Fibroblast of lung (primary cell): ENCODE measurements at regions not wholly inside any gene's neighbourhood (a gene's known extent, or its start where the extent isn't known, plus 50 kb on each side); places are given as distances from the start of the nearest gene placed in this dataset.

Experiments
- DNase-seq, 2 donors: peaks; one replicate each; pipeline versions ENCODE4 v3.0.0 to v3.0.0-alpha.2; 2010; ENCODE audit warnings: low read depth in 2 of 2
- H2AFZ ChIP-seq: 2 replicates; pipeline ENCODE4 v1.5.1; 2012; ENCODE audit warnings: low read length, control low read depth, inconsistent platforms
- H3K27ac ChIP-seq: 2 replicates; pipeline ENCODE4 v1.5.1; 2011; ENCODE audit warnings: low read length, control low read depth; ENCODE audit not compliant: insufficient read depth
- H3K27me3 ChIP-seq: 2 replicates; pipeline ENCODE4 v1.5.1; 2011; ENCODE audit warnings: mild to moderate bottlenecking, low read length; ENCODE audit not compliant: control insufficient read depth, insufficient read depth
- H3K36me3 ChIP-seq: 2 replicates; pipeline ENCODE4 v1.5.1; 2011; ENCODE audit warnings: low read length; ENCODE audit not compliant: control insufficient read depth, insufficient read depth
- H3K4me1 ChIP-seq: 2 replicates; pipeline ENCODE4 v1.5.1; 2011; ENCODE audit warnings: low read length; ENCODE audit not compliant: control insufficient read depth, insufficient read depth; ENCODE audit errors: extremely low read depth
- H3K4me2 ChIP-seq: 2 replicates; pipeline ENCODE4 v1.5.1; 2011; ENCODE audit warnings: low read length, control low read depth; ENCODE audit not compliant: insufficient read depth; ENCODE audit errors: extremely low read depth
- H3K4me3 ChIP-seq, 4 experiments: fragments of 200-600 bp in 1 of 4; sonication (generic) in 1 of 4; replicated peaks in 1 of 4; 2 replicates each; pipeline ENCODE4 v1.5.1; 2011 to 2016; ENCODE audit warnings: low read length in 4 of 4, low read depth in 3 of 4, mild to moderate bottlenecking in 3 of 4, control low read depth in 2 of 4, inconsistent platforms in 1 of 4, mixed read lengths in 1 of 4; ENCODE audit not compliant: insufficient read depth in 1 of 4; ENCODE audit errors: control extremely low read depth in 1 of 4
- H3K79me2 ChIP-seq: 2 replicates; pipeline ENCODE4 v1.5.1; 2012; ENCODE audit warnings: mild to moderate bottlenecking, low read length, inconsistent platforms; ENCODE audit not compliant: control insufficient read depth, insufficient read depth
- H3K9ac ChIP-seq: 2 replicates; pipeline ENCODE4 v1.5.1; 2011; ENCODE audit warnings: mild to moderate bottlenecking, low read length, control low read depth; ENCODE audit not compliant: insufficient read depth
- H3K9me3 ChIP-seq: 2 replicates; pipeline ENCODE4 v1.5.1; 2012; ENCODE audit warnings: low read depth, low read length; ENCODE audit not compliant: control insufficient read depth, insufficient read depth
- H4K20me1 ChIP-seq: 2 replicates; pipeline ENCODE4 v1.5.1; 2011; ENCODE audit warnings: low read length; ENCODE audit not compliant: control insufficient read depth, insufficient read depth; ENCODE audit errors: extremely low read depth
- CTCF ChIP-seq, 2 donors: IDR thresholded peaks in 1 of 2; conservative IDR thresholded peaks in 1 of 2; 1 replicate in 1 of 2; 2 replicates in 1 of 2; pipeline ENCODE4 v1.5.1; 2011 to 2012; ENCODE audit warnings: low read length in 2 of 2, control low read depth in 1 of 2, inconsistent platforms in 1 of 2, low read depth in 1 of 2, mild to moderate bottlenecking in 1 of 2
- EZH2 ChIP-seq: IDR thresholded peaks from 2 replicates; pipeline ENCODE4 v1.5.1; 2012; ENCODE audit warnings: low read length, control low read depth, mild to moderate bottlenecking; ENCODE audit errors: missing control alignments

GRCh38 chr5:111962906-111963305 lies 205.9 kb upstream of the NREP start:
- Histone ChIP-seq H4K20me1 (no peaks in the 10 kb centered on the region), H3K4me1 (peaks cover 3% of the 10 kb centered on the region), H3K36me3 (no peaks in the 10 kb centered on the region), H2AFZ (no peak overlapping the region), H3K27me3 (no peaks in the 10 kb centered on the region), H3K9me3 (no peaks in the 10 kb centered on the region), H3K4me2 (no peak overlapping the region), H3K9ac (no peak overlapping the region), H3K27ac (no peak overlapping the region), H3K4me3 (no peak overlapping the region), H3K79me2 (no peaks in the 10 kb centered on the region)
- TF ChIP-seq CTCF (conservative IDR thresholded peaks at IDR 0.05 in 1 of 2, IDR thresholded peaks at IDR 0.05 in 1 of 2; ENCODE audit: low read depth in 1 of 2, low read length in 2 of 2) (no peak), EZH2 (no peak)
- no peak for DNase-seq

- Histone ChIP-seq H3K27ac (no peak overlapping the region), H3K79me2 (no peaks in the 10 kb centered on the region), H3K4me1 (peaks cover 3% of the 10 kb centered on the region), H3K4me2 (no peak overlapping the region), H3K4me3 (no peak overlapping the region), H3K36me3 (no peaks in the 10 kb centered on the region), H3K9ac (no peak overlapping the region), H3K27me3 (no peaks in the 10 kb centered on the region), H4K20me1 (no peaks in the 10 kb centered on the region), H2AFZ (no peak overlapping the region), H3K9me3 (no peaks in the 10 kb centered on the region)
- TF ChIP-seq EZH2 (no peak), CTCF (conservative IDR thresholded peaks at IDR 0.05 in 1 of 2, IDR thresholded peaks at IDR 0.05 in 1 of 2; ENCODE audit: low read depth in 1 of 2, low read length in 2 of 2) (no peak)
- no peak for DNase-seq
These were observed 204.9 kb upstream of the NREP start for GRCh38 chr5:111961862-111962261.

DNA sequence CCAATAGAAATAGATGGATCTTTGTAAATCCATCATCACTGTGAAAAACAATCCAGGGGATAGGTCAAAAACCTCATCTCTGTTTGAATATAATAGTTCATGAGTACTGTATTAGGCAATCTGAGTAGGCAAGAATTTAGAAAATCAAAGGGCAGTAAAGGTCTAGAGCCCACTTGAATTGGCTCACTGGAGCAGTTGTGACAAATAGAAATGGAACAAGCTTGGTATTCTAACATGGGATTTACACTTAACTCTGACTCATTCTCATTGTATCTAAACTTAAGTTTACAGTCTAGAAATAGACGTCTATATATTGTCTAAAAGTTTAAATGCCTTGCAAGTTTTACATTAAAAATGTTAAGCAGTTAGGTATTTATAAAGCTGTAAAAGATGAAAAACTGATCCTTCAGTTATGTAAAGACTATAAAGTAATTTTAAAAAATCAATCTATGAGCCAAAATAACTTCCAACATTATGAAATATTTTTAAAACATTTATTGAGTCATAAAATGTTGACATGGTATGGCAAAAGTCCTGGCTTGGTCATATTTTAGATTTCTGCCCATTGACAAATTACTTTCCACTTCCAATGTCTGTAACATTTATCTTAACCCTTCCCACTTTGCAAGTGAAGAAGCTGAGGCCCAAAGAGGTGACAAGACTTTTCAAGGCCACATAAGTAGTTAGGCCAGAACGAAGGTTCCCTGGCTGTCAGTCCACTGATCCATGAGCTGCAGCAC lies 203.7 kb upstream of the NREP start:
- H3K36me3 ChIP-seq, result no peaks in the 10 kb centered on the region
- H3K27ac ChIP-seq, result no peak overlapping the region
- no peaks in the 10 kb centered on the region for H3K27me3 ChIP-seq
- peaks cover 3% of the 10 kb centered on the region for H3K4me1 ChIP-seq
- peak; percentile 47 to 70 for DNase-seq
- no peaks in the 10 kb centered on the region for H3K79me2 ChIP-seq
- no peak overlapping the region for H3K9ac ChIP-seq
- H3K4me3 ChIP-seq, result no peak overlapping the region
- no peak overlapping the region for H2AFZ ChIP-seq
- H4K20me1 ChIP-seq, result no peaks in the 10 kb centered on the region
- H3K9me3 ChIP-seq, result no peaks in the 10 kb centered on the region
- TF ChIP-seq CTCF (conservative IDR thresholded peaks at IDR 0.05 in 1 of 2, IDR thresholded peaks at IDR 0.05 in 1 of 2; ENCODE audit: low read depth in 1 of 2, low read length in 2 of 2) (no peak), EZH2 (no peak)
- H3K4me2 ChIP-seq, result no peak overlapping the region
